Fibroblast of skin of right biceps (primary cell): ENCODE measurements at regions not wholly inside any gene's neighbourhood (a gene's known extent, or its start where the extent isn't known, plus 50 kb on each side); places are given as distances from the start of the nearest gene placed in this dataset.
"Not testable (repeated sequence)": the region's sequence is repeated elsewhere in the genome, so short reads cannot be mapped to it uniquely, and the experiment has no call there.

ENCODE experiments used
- DNase-seq: peaks from one replicate; pipeline ENCODE4 v3.0.0-alpha.2; 2013

GRCh38 chr14:22184157-22184829, 404.7 kb downstream of the DAD1 start:
- DNase-seq: peak; percentile 61

DNA sequence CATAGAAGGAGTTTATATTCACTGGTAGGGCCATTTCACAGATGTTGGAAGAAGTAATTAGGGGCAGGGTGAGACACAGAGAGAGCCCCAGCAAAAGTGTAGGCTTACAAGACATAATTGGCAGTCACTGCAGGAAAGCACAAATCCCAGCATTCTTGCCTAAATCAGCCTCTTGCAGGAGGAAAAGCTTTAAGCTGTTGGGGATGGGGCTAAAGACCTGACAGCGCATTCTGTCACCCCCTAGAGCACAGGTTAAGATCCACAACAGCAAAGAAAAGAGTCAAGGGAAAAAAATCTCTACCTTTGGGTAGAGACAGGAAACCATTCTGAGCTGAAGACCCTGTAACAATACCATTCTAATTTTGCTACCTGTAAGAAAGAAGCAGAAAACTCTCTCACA, 409.0 kb downstream of the DAD1 start:
- DNase-seq: no peak

DNA sequence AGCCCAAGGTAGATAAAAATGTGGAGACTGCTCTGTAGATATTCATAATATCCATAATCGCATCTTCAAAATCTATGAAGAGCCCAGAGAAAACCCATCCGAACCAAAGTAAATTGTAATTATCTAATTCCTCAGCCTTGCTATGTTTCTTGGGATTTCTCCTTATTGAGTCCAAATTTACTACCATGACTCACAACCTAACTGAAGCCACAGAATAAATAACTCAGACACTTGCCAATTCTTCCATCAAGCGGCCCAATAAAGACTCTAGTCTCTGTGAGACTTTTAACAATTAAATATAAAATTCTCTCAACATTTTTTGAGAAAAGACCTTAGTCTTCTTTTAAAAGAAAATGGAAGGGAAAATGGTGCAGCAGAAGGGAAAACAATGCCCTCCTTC, 409.8 kb downstream of the DAD1 start:
- DNase-seq: no peak

GRCh38 chr14:22178333-22178839, 410.6 kb downstream of the DAD1 start:
- no peak for DNase-seq

DNA sequence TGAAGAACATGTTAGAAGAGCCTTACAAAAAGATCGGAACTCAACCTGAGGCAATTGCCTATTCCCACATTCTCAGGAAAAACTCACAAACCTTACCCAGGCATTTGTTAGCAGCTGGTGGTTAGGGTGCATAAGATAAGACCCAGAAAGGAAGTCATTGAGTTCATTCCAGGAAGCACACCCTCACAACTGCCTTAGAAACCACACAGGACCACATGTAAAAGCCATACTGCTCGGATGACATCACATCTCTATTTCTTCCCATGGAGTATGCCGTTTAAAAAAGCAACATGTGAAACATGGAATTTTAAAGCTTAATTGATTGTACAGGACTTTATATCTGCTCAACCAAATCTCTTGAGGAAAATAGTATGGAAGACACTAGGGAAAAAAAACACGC, 411.2 kb downstream of the DAD1 start:
- no peak for DNase-seq

GRCh38 chr14:22176957-22177356, 412.1 kb downstream of the DAD1 start:
- DNase-seq: no peak

GRCh38 chr14:22175278-22175558, 413.8 kb downstream of the DAD1 start:
- DNase-seq: not testable (repeated sequence)

DNA sequence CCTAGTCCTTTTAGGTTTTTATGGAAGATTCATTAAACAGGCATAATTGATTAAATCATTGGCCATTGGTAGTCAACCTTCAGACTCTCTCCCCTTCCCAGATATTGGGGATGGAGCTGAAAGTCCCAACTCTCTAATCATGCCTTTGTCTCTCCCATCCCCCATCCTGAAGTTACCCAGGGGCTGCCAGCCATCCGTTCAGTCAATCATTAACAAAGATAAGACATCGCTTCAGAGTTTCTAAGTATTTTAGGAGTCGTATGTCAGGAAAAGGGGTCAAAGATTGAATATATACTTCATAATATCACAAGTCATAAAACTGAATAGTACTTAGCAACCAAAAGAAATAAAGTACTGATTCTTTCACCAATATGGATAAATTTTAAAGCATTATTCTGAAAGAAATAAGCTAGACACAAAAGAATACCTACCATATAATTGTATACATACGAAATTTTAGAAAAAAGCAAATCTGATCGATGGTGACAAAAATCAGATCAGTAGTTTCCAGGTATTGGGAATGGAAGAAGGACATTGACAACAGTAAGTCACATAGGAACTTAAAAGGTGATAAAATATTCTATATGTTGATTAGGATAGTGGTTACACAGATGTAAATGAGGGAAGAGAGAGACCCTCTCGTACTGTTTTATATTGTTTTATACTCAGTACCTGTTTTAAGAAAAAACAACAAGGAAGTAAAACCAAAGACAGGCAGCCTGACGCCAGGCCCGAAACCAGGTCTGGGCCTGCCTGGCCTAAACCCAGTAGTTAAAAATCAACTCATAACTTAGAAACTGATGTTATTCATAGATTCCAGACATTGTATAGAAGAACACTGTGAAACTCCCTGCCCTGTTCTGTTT, 414.4 kb downstream of the DAD1 start:
- DNase-seq: no peak

GRCh38 chr14:22168092-22168955, 420.7 kb downstream of the DAD1 start:
- DNase-seq: peak; percentile 48

DNA sequence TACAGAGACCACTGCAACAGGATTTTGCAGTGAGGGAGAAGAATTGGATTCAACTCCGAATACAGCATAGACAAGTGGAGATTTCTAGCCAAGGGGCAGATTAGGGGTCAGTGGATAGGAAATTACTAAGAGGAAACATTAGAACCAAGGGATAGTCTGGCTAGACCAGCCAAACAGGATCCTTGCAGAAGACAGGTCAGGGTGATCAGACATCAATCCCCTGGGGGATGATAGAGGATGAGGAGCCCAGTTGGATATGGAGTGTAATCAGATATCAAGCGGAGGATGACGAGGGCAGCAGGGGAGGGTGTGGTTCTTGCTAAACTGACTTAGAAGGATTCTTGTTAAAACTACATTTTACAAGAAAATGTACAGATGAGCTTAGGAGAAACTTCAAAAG, 424.4 kb downstream of the DAD1 start:
- DNase-seq: no peak

- peak; percentile 8 for DNase-seq
These were observed 426.0 kb downstream of the DAD1 start for GRCh38 chr14:22163051-22163450.

GRCh38 chr14:22159957-22160356, 429.1 kb downstream of the DAD1 start:
- DNase-seq: no peak

DNA sequence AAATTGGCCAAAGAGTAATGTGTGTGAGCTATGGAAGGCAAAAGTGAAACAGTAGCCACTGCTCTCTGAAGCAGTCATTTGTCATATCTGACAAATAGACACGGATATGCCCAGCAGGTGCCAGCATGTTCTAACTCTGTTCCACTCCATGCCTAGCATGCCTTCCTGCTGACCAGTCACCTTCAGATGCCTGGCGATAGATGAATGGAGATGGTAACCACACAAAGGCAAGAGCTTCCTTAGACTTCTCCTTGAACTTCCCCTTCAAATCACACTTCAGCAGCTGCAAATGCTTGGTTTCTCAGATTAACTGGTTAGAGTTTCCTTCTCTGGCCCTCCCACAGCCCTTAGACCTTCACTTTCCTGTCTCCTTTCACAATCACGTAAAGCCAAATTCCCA, 429.9 kb downstream of the DAD1 start:
- no peak for DNase-seq

GRCh38 chr14:22158560-22158959, 430.5 kb downstream of the DAD1 start:
- DNase-seq: no peak

DNA sequence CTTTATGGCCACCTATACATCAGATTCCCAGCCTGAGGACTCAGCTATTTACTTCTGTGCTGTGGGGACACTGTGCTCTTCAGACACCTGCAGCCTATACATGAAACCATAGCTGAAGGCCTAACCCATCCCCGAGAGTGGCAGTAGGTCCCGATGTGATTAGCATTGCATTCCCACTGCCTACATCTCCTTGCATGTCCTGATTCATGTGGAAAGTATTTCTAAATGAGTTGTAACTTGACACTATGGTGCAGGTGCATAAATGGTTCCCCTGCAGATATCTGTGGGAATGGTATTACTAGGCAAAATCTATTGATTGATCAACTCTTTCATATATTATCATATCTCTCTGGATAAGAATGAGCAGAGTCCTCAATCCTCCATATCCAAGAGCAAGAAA, 433.5 kb downstream of the DAD1 start:
- DNase-seq: no peak

- DNase-seq: no peak
These were observed 436.1 kb downstream of the DAD1 start for GRCh38 chr14:22152903-22153302.

DNA sequence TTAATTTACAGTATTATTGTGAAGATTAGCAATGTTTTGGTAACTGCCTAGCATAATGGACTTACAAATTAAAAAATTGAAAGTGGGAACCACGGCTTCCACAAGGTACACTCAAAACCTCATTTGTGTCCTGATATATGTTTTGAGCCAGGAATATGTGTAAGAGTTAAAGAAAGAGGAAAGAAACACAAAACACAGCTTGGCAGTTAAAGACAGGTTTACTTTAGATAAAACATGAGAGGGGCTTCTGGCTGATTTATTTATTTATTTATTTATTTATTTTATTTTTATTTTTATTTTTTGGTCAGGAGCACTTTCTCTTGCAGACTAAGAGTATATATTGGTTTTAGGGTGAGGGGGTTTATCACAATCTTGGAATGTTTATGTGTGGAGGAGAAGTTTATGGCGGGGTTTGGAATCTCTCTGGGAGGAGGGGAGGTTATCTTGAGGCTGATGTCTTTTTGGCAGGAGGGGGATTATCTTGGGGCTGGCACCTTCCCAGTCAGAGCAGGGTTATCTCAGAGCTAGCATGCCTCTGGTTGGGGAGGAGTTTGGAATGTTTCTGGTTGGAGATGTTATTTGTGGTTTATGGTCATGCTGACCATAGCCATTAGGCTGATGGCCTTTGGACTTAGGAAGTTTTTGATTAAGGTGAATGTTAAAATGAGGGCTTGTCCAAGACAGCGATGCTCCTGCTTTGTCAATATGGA, 436.7 kb downstream of the DAD1 start:
- no peak for DNase-seq

DNA sequence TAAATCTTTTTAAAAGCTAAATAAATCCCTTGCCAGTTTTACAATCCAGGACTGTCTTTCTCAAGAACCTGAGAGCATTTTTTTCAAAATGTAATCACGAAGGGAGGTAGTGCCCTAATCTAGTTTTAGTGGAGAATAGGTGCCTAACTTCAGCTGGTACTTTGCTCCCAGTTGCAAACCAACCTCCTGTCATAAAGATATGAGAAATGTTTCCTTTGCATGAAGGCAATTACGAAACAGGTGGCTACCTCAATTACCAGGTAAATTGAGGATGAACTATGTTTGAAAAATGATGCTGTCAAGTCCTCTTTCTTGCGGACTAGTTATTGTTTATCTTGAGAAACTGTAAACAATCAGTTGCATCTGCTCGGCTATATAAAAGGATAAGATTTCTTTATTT, 437.9 kb downstream of the DAD1 start:
- DNase-seq: no peak

DNA sequence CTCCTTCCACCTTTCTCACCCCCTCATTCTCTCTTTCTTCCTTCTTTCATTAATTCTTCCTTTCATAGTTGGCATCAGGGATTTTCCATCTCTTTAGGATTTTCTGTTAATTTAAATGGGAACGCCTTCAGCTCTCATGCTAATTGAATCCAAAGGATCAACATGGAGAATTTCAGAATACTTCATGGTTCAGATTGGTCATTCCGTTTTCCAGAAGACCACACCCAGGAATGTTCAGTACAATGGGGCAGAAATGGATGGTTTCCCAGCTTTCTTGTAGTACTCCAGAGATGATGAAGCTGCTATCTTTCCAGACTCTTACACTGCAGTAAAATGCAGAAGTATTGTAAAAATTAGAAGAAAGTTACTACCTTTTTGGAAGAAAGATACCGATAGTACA, 440.0 kb downstream of the DAD1 start:
- no peak for DNase-seq

- no peak for DNase-seq
These were observed 441.3 kb downstream of the DAD1 start for GRCh38 chr14:22147716-22148115.

GRCh38 chr14:22143363-22143762, 445.7 kb downstream of the DAD1 start:
- DNase-seq: peak; percentile 4

DNA sequence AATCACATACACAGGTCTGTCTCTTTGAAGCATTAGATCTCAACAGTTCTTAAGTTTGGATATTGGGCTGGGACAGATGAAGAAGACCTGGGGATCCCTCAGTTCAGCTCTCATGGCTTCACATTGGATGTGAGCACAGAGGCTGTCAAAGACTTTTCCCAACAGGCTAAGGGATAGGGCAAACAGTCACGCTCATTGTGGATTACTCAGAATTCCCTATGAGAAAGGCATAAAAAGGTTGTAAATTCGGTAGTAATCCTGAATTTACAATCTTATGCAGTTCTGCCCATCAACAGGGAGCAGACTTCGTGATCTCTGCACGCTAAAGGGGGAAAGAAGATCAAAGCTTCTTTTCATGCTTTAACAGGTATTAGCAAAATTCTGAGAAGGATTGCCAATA, 448.4 kb downstream of the DAD1 start:
- DNase-seq: no peak
